GM23338 (cell line): ENCODE measurements at regions not wholly inside any gene's neighbourhood (a gene's known extent, or its start where the extent isn't known, plus 50 kb on each side); places are given as distances from the start of the nearest gene placed in this dataset.

Source experiments
- ATAC-seq: fragments of 200-7000 bp; cut with Tn5 transposase; 3 replicates; pipeline ENCODE4 v1.9.1; 2020
- DNase-seq: peaks from one replicate; pipeline ENCODE4 v3.0.0-alpha.2; 2015; ENCODE audit warnings: low spot score
- H2AFZ ChIP-seq: fragments of 200-600 bp; sonication (generic); 2 replicates; pipeline ENCODE4 v1.8.0; 2016; ENCODE audit warnings: antibody characterized with exemption, mild to moderate bottlenecking, moderate library complexity
- H3F3A ChIP-seq: fragments of 200-600 bp; sonication (generic); replicated peaks from 2 replicates; pipeline ENCODE4 v1.8.0; 2017; ENCODE audit warnings: antibody characterized with exemption, mixed run types, low read depth
- H3K27ac ChIP-seq: fragments of 200-600 bp; sonication (generic); 2 replicates; pipeline ENCODE4 v1.6.1; 2016; ENCODE audit warnings: low read depth
- H3K27me3 ChIP-seq: fragments of 200-600 bp; sonication (generic); 2 replicates; pipeline ENCODE4 v1.8.0; 2016; ENCODE audit warnings: mild to moderate bottlenecking, mixed run types, moderate library complexity; ENCODE audit not compliant: insufficient read depth
- H3K36me3 ChIP-seq: fragments of 200-600 bp; sonication (generic); 2 replicates; pipeline ENCODE4 v1.8.0; 2016; ENCODE audit warnings: mild to moderate bottlenecking; ENCODE audit not compliant: insufficient read depth
- H3K4me1 ChIP-seq: fragments of 200-600 bp; sonication (generic); 2 replicates; pipeline ENCODE4 v1.8.0; 2016; ENCODE audit warnings: mild to moderate bottlenecking, moderate library complexity; ENCODE audit not compliant: insufficient read depth
- H3K4me2 ChIP-seq: fragments of 200-600 bp; sonication (generic); 2 replicates; pipeline ENCODE4 v1.7.1; 2017; ENCODE audit warnings: mixed run types
- H3K4me3 ChIP-seq: fragments of 200-600 bp; sonication (generic); 2 replicates; pipeline ENCODE4 v1.6.1; 2016; ENCODE audit warnings: mixed run types
- H3K79me2 ChIP-seq: fragments of 200-600 bp; sonication (generic); replicated peaks from 2 replicates; pipeline ENCODE4 v1.8.0; 2017; ENCODE audit warnings: mild to moderate bottlenecking; ENCODE audit not compliant: insufficient read depth
- H3K9me2 ChIP-seq: fragments of 200-600 bp; sonication (generic); 2 replicates; pipeline ENCODE4 v1.8.0; 2017; ENCODE audit not compliant: insufficient read depth
- H4K20me1 ChIP-seq: fragments of 200-600 bp; sonication (generic); replicated peaks from 2 replicates; pipeline ENCODE4 v1.8.0; 2017; ENCODE audit warnings: mild to moderate bottlenecking; ENCODE audit not compliant: insufficient read depth
- H3K27ac Mint-ChIP-seq: 2 replicates; pipeline ENCODE4 v1.8.0; 2020; ENCODE audit warnings: inconsistent platforms, mild to moderate bottlenecking, moderate library complexity, mixed read lengths
- H3K27me3 Mint-ChIP-seq: 3 replicates; pipeline ENCODE4 v1.8.0; 2022; ENCODE audit warnings: low read depth, mild to moderate bottlenecking, moderate library complexity, mixed read lengths, inconsistent platforms; ENCODE audit not compliant: insufficient read depth, poor library complexity
- H3K36me3 Mint-ChIP-seq: 3 replicates; pipeline ENCODE4 v1.8.0; 2021; ENCODE audit warnings: low read depth, mild to moderate bottlenecking, inconsistent platforms, moderate library complexity, mixed read lengths
- H3K4me1 Mint-ChIP-seq: 3 replicates; pipeline ENCODE4 v1.8.0; 2020; ENCODE audit warnings: mild to moderate bottlenecking, inconsistent platforms, mixed read lengths
- H3K4me3 Mint-ChIP-seq: 3 replicates; pipeline ENCODE4 v1.8.0; 2021; ENCODE audit warnings: moderate library complexity, mild to moderate bottlenecking, inconsistent platforms, mixed read lengths
- H3K9me3 Mint-ChIP-seq: 3 replicates; pipeline ENCODE4 v1.8.0; 2020; ENCODE audit warnings: moderate library complexity, mild to moderate bottlenecking, inconsistent platforms, mixed read lengths
- CREB1 ChIP-seq: fragments of 250-450 bp; sonication (Bioruptor Pico); IDR thresholded peaks from 2 replicates; pipeline ENCODE4 v1.5.0; 2020; ENCODE audit warnings: low read depth, mild to moderate bottlenecking, moderate library complexity
- ETS1 ChIP-seq: IDR thresholded peaks from 2 replicates; pipeline ENCODE4 v1.6.1; 2016; ENCODE audit warnings: antibody characterized with exemption
- EZH2 ChIP-seq: fragments of 200-600 bp; sonication (generic); IDR thresholded peaks from one replicate; pipeline ENCODE4 v1.8.0; 2017; ENCODE audit warnings: antibody characterized with exemption, mild to moderate bottlenecking, low read depth; ENCODE audit not compliant: unreplicated experiment
- EZH2phosphoT487 ChIP-seq: fragments of 200-600 bp; sonication (generic); IDR thresholded peaks from one replicate; pipeline ENCODE4 v1.8.1; 2018; ENCODE audit warnings: antibody characterized with exemption; ENCODE audit not compliant: unreplicated experiment
- JUNB ChIP-seq: IDR thresholded peaks from one replicate; pipeline ENCODE4 v1.6.1; 2016; ENCODE audit warnings: antibody characterized with exemption; ENCODE audit not compliant: unreplicated experiment
- NANOG ChIP-seq: IDR thresholded peaks from 2 replicates; pipeline ENCODE4 v1.6.1; 2016; ENCODE audit warnings: antibody characterized with exemption, borderline replicate concordance
- POLR2AphosphoS5 ChIP-seq: IDR thresholded peaks from 2 replicates; pipeline ENCODE4 v1.6.1; 2016; ENCODE audit warnings: antibody characterized with exemption, low read depth
- STAT1 ChIP-seq: IDR thresholded peaks from one replicate; pipeline ENCODE4 v1.6.1; 2016; ENCODE audit warnings: antibody characterized with exemption; ENCODE audit not compliant: unreplicated experiment
- ZNF114 ChIP-seq: fragments of 250-450 bp; sonication (Bioruptor Pico); IDR thresholded peaks from 2 replicates; pipeline ENCODE4 v1.5.0; 2020; ENCODE audit warnings: mild to moderate bottlenecking, moderate library complexity
- ZNF331 ChIP-seq: fragments of 250-450 bp; sonication (Bioruptor Pico); IDR thresholded peaks from 2 replicates; pipeline ENCODE4 v1.5.0; 2020; ENCODE audit warnings: low read depth, mild to moderate bottlenecking, moderate library complexity
- TF ChIP-seq, protein P1 (sequence below), 2 experiments: fragments of 200-600 bp in 1 of 2; sonication (generic) in 1 of 2; conservative IDR thresholded peaks; 2 replicates each; pipeline versions ENCODE4 v1.5.1 to v1.6.1; 2016 to 2017; ENCODE audit warnings: antibody characterized with exemption in 2 of 2, low read depth in 2 of 2, mild to moderate bottlenecking in 2 of 2, moderate library complexity in 1 of 2
- TF ChIP-seq, protein P2 (sequence below): fragments of 250-450 bp; sonication (Bioruptor Pico); IDR thresholded peaks from 2 replicates; pipeline ENCODE4 v1.5.0; 2020; ENCODE audit warnings: mild to moderate bottlenecking, moderate library complexity

DNA sequence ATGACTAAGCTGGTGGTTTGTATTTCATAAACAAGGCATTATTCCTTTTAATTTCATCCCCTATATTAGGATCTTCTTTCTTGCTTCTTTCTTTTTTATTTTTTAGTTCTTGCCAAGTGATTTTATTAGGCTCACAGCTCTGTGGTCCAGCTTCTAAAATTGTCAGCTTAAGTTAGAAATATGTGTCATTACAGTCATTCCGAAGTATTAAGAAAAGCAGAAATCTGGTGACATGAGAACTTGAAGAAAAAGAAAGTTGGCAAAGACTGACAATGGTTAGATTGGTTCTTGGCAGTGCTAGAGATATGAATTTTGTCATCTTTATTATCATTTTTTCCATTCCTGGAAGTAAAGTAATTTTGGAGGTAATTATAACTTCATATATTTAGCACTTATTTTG is 166.5 kb upstream of the PRR16 start:
- TF ChIP-seq EZH2phosphoT487 (no peak), ZNF331 (CRISPR knock-in tag) (no peak), ETS1 (no peak), POLR2AphosphoS5 (no peak), NANOG (no peak), STAT1 (no peak), ZNF114 (CRISPR knock-in tag) (no peak)

GRCh38 chr5:120298981-120299380 is 165.1 kb upstream of the PRR16 start:
- Histone ChIP-seq H3K27ac (no peak overlapping the region), H2AFZ (no peak overlapping the region), H3K4me3 (no peak overlapping the region), H3K4me1 (no peaks in the 10 kb centered on the region), H3K27me3 (no peaks in the 10 kb centered on the region), H3K4me2 (no peak overlapping the region), H3K9me2 (no peaks in the 10 kb centered on the region), H3K79me2 (no peaks in the 10 kb centered on the region), H4K20me1 (no peaks in the 10 kb centered on the region), H3K36me3 (no peaks in the 10 kb centered on the region), H3F3A (no peaks in the 10 kb centered on the region)
- DNase-seq (no peak), ATAC-seq (no peak)
- no peaks in the 10 kb centered on the region for H3K4me1 Mint-ChIP-seq
- no peaks in the 10 kb centered on the region; the same call in 2 of the 3 replicates for H3K9me3 Mint-ChIP-seq
- no peak overlapping the region for H3K27ac Mint-ChIP-seq
- no peaks in the 10 kb centered on the region for H3K36me3 Mint-ChIP-seq
- H3K4me3 Mint-ChIP-seq: no peak overlapping the region
- H3K27me3 Mint-ChIP-seq: no peaks in the 10 kb centered on the region
- TF ChIP-seq, protein P1, sequence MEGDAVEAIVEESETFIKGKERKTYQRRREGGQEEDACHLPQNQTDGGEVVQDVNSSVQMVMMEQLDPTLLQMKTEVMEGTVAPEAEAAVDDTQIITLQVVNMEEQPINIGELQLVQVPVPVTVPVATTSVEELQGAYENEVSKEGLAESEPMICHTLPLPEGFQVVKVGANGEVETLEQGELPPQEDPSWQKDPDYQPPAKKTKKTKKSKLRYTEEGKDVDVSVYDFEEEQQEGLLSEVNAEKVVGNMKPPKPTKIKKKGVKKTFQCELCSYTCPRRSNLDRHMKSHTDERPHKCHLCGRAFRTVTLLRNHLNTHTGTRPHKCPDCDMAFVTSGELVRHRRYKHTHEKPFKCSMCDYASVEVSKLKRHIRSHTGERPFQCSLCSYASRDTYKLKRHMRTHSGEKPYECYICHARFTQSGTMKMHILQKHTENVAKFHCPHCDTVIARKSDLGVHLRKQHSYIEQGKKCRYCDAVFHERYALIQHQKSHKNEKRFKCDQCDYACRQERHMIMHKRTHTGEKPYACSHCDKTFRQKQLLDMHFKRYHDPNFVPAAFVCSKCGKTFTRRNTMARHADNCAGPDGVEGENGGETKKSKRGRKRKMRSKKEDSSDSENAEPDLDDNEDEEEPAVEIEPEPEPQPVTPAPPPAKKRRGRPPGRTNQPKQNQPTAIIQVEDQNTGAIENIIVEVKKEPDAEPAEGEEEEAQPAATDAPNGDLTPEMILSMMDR (conservative IDR thresholded peaks at IDR 0.05; ENCODE audit: low read depth in 2 of 2): no peak
- TF ChIP-seq EZH2 (no peak), EZH2phosphoT487 (no peak), ZNF114 (CRISPR knock-in tag) (no peak), CREB1 (no peak), POLR2AphosphoS5 (no peak), ETS1 (no peak), NANOG (no peak), STAT1 (no peak), JUNB (no peak)
- TF ChIP-seq, protein P2, sequence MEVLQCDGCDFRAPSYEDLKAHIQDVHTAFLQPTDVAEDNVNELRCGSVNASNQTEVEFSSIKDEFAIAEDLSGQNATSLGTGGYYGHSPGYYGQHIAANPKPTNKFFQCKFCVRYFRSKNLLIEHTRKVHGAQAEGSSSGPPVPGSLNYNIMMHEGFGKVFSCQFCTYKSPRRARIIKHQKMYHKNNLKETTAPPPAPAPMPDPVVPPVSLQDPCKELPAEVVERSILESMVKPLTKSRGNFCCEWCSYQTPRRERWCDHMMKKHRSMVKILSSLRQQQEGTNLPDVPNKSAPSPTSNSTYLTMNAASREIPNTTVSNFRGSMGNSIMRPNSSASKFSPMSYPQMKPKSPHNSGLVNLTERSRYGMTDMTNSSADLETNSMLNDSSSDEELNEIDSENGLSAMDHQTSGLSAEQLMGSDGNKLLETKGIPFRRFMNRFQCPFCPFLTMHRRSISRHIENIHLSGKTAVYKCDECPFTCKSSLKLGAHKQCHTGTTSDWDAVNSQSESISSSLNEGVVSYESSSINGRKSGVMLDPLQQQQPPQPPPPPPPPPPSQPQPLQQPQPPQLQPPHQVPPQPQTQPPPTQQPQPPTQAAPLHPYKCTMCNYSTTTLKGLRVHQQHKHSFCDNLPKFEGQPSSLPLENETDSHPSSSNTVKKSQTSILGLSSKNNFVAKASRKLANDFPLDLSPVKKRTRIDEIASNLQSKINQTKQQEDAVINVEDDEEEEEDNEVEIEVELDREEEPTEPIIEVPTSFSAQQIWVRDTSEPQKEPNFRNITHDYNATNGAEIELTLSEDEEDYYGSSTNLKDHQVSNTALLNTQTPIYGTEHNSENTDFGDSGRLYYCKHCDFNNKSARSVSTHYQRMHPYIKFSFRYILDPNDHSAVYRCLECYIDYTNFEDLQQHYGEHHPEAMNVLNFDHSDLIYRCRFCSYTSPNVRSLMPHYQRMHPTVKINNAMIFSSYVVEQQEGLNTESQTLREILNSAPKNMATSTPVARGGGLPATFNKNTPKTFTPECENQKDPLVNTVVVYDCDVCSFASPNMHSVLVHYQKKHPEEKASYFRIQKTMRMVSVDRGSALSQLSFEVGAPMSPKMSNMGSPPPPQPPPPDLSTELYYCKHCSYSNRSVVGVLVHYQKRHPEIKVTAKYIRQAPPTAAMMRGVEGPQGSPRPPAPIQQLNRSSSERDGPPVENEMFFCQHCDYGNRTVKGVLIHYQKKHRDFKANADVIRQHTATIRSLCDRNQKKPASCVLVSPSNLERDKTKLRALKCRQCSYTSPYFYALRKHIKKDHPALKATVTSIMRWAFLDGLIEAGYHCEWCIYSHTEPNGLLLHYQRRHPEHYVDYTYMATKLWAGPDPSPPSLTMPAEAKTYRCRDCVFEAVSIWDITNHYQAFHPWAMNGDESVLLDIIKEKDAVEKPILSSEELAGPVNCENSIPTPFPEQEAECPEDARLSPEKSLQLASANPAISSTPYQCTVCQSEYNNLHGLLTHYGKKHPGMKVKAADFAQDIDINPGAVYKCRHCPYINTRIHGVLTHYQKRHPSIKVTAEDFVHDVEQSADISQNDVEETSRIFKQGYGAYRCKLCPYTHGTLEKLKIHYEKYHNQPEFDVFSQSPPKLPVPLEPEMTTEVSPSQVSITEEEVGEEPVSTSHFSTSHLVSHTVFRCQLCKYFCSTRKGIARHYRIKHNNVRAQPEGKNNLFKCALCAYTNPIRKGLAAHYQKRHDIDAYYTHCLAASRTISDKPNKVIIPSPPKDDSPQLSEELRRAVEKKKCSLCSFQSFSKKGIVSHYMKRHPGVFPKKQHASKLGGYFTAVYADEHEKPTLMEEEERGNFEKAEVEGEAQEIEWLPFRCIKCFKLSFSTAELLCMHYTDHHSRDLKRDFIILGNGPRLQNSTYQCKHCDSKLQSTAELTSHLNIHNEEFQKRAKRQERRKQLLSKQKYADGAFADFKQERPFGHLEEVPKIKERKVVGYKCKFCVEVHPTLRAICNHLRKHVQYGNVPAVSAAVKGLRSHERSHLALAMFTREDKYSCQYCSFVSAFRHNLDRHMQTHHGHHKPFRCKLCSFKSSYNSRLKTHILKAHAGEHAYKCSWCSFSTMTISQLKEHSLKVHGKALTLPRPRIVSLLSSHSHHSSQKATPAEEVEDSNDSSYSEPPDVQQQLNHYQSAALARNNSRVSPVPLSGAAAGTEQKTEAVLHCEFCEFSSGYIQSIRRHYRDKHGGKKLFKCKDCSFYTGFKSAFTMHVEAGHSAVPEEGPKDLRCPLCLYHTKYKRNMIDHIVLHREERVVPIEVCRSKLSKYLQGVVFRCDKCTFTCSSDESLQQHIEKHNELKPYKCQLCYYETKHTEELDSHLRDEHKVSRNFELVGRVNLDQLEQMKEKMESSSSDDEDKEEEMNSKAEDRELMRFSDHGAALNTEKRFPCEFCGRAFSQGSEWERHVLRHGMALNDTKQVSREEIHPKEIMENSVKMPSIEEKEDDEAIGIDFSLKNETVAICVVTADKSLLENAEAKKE (CRISPR knock-in tag): no peak

More for the DNA sequence above, 166.5 kb upstream of the PRR16 start:
- Histone ChIP-seq H3K27ac (no peak overlapping the region), H3K4me2 (no peak overlapping the region), H4K20me1 (no peaks in the 10 kb centered on the region), H3K27me3 (no peaks in the 10 kb centered on the region), H3K9me2 (no peaks in the 10 kb centered on the region), H2AFZ (no peak overlapping the region), H3K4me3 (no peak overlapping the region), H3K4me1 (no peaks in the 10 kb centered on the region), H3F3A (no peaks in the 10 kb centered on the region), H3K36me3 (no peaks in the 10 kb centered on the region), H3K79me2 (no peaks in the 10 kb centered on the region)
- DNase-seq (no peak), ATAC-seq (no peak)
- Mint-ChIP-seq H3K36me3 (no peaks in the 10 kb centered on the region), H3K4me1 (peaks cover 5% of the 10 kb centered on the region; the same call in 1 of the 3 replicates), H3K4me3 (no peak overlapping the region), H3K27me3 (no peaks in the 10 kb centered on the region), H3K9me3 (no peaks in the 10 kb centered on the region), H3K27ac (no peak overlapping the region)
